Panc1 (cell line): ENCODE measurements at regions not wholly inside any gene's neighbourhood (a gene's known extent, or its start where the extent isn't known, plus 50 kb on each side); places are given as distances from the start of the nearest gene placed in this dataset.
A peak's percentile ranks its signal among the peaks of the same experiment; 100 is the strongest.

ENCODE experiments used
- ATAC-seq: fragments of 200-7000 bp; cut with Tn5 transposase; 2 replicates; pipeline ENCODE4 v1.9.1; 2020; ENCODE audit warnings: mild to moderate bottlenecking, moderate library complexity
- BruUV-seq: library from RNA; stranded (reverse); fragments of 400-500 nt; replicated peaks from 2 replicates; lab custom pipeline; 2021; lab: Mats Ljungman, UMichigan
- CTCF ChIA-PET: fragments of 300-600 bp; sonication (Branson Sonifier 250); formaldehyde crosslinking; loops from one replicate; lab custom pipeline; 2022; ENCODE audit warnings: antibody characterized with exemption; lab: Charles Lee
- POLR2A ChIA-PET: fragments of 300-600 bp; sonication (Branson Sonifier 250); formaldehyde crosslinking; loops from one replicate; lab custom pipeline; 2022; ENCODE audit warnings: antibody characterized with exemption; lab: Charles Lee
- DNase-seq: peaks from one replicate; pipeline ENCODE4 v3.0.0-alpha.2; 2010; ENCODE audit warnings: low read depth, low spot score
- H3K27ac ChIP-seq: 2 replicates; pipeline ENCODE4 v1.5.1; 2011; ENCODE audit warnings: mild to moderate bottlenecking, low read length, inconsistent platforms
- H3K27me3 ChIP-seq: fragments of 200-500 bp; sonication (Bioruptor generic); 2 replicates; pipeline ENCODE4 v1.6.0; 2014; ENCODE audit warnings: low read length, inconsistent platforms; ENCODE audit not compliant: control insufficient read depth, insufficient read depth
- H3K36me3 ChIP-seq: fragments of 200-500 bp; sonication (Bioruptor generic); 2 replicates; pipeline ENCODE4 v1.5.1; 2014; ENCODE audit warnings: inconsistent platforms, mild to moderate bottlenecking, low read length, moderate library complexity; ENCODE audit not compliant: control insufficient read depth, insufficient read depth
- H3K4me1 ChIP-seq: 2 replicates; pipeline ENCODE4 v1.5.1; 2011; ENCODE audit warnings: inconsistent platforms, mild to moderate bottlenecking, low read length, moderate library complexity; ENCODE audit not compliant: control insufficient read depth, insufficient read depth
- H3K4me3 ChIP-seq, 2 experiments: 2 replicates each; pipeline ENCODE4 v1.5.1; 2011 to 2012; ENCODE audit warnings: low read depth in 2 of 2, low read length in 2 of 2, mild to moderate bottlenecking in 2 of 2, inconsistent platforms in 1 of 2, moderate library complexity in 1 of 2
- H3K9me3 ChIP-seq: fragments of 200-500 bp; sonication (Bioruptor generic); 2 replicates; pipeline ENCODE4 v1.5.1; 2014; ENCODE audit warnings: low read depth, mild to moderate bottlenecking, inconsistent platforms, low read length, moderate library complexity; ENCODE audit not compliant: control insufficient read depth, insufficient read depth
- CTCF ChIP-seq: fragments of 450-650 bp; IDR thresholded peaks from 2 replicates; pipeline ENCODE4 v1.5.1; 2017; ENCODE audit warnings: mild to moderate bottlenecking
- REST ChIP-seq, 2 experiments: IDR thresholded peaks; 2 replicates each; pipeline ENCODE4 v1.6.1; 2011 to 2012; ENCODE audit warnings: low read depth in 2 of 2, control low read depth in 1 of 2, low read length in 1 of 2, mild to moderate bottlenecking in 1 of 2, moderate library complexity in 1 of 2; ENCODE audit not compliant: insufficient read depth in 1 of 2
- TCF7L2 ChIP-seq: IDR thresholded peaks from 2 replicates; pipeline ENCODE4 v1.6.1; 2011; ENCODE audit warnings: mild to moderate bottlenecking, low read depth, low read length, inconsistent platforms
- in situ Hi-C: cut with HindIII; loops from 2 replicates; pipeline ENCODE4 v1.10.0; 2016; ENCODE audit warnings: low sequenced_read_pairs, low pct_unique_long_range_greater_than_20kb
- intact Hi-C: fragments of 100-400 bp; cut with micrococcal nuclease; formaldehyde crosslinking; loops from one replicate; pipeline ENCODE4 v1.10.0; 2022; ENCODE audit not compliant: unreplicated experiment

GRCh38 chr12:14185427-14186192, 179.9 kb upstream of the ATF7IP start:
- intact Hi-C loops: loop anchor here (5.0 kb wide), 1 partner anchor 477 kb away; no protein-coding TSS in a partner anchor

GRCh38 chr12:14186193-14186502, 179.3 kb upstream of the ATF7IP start:
- Histone ChIP-seq H3K27me3 (no peaks in the 10 kb centered on the region), H3K4me3 (no peak overlapping the region), H3K27ac (no peak overlapping the region), H3K4me1 (no peaks in the 10 kb centered on the region), H3K9me3 (no peaks in the 10 kb centered on the region), H3K36me3 (no peaks in the 10 kb centered on the region)
- ChIA-PET POLR2A (no interaction called here), CTCF (interaction anchor here (0.7 to 1.0 kb wide), 3 partner anchors 52 to 935 kb away, joined by 4 to 10 read pairs (median 6); no protein-coding TSS in a partner anchor)
- in situ Hi-C loops: no loop called here
- intact Hi-C loops: loop anchor here (5.0 kb wide), 1 partner anchor 476 kb away; no protein-coding TSS in a partner anchor
- no TSS peak for BruUV-seq
- DNase-seq (no peak), ATAC-seq (0 out of 2 replicates have a peak, but pooled peaks have one; percentile 21)
- no peak for TF ChIP-seq TCF7L2
- peak; percentile 56 for TF ChIP-seq CTCF

More at GRCh38 chr12:14185427-14186192, 179.9 kb upstream of the ATF7IP start:
- ChIA-PET CTCF (interaction anchor here (0.7 to 1.1 kb wide), 4 partner anchors 15 to 936 kb away, joined by 4 to 10 read pairs (median 8); no protein-coding TSS in a partner anchor), POLR2A (no interaction called here)
- Histone ChIP-seq H3K27ac (no peak overlapping the region), H3K4me1 (no peaks in the 10 kb centered on the region), H3K36me3 (no peaks in the 10 kb centered on the region), H3K9me3 (no peaks in the 10 kb centered on the region), H3K27me3 (no peaks in the 10 kb centered on the region), H3K4me3 (no peak overlapping the region)
- TF ChIP-seq CTCF: peak; percentile 78
- TF ChIP-seq REST (IDR thresholded peaks at IDR 0.05; ENCODE audit: insufficient read depth in 1 of 2, low read depth in 2 of 2, low read length in 1 of 2): no peak
- no TSS peak for BruUV-seq
- ATAC-seq (peak; percentile 79), DNase-seq (peak; percentile 10)
- in situ Hi-C loops: no loop called here
